ENCODE measurements at regions not wholly inside any gene's neighbourhood (a gene's known extent, or its start where the extent isn't known, plus 50 kb on each side); places are given as distances from the start of the nearest gene placed in this dataset.

DNA sequence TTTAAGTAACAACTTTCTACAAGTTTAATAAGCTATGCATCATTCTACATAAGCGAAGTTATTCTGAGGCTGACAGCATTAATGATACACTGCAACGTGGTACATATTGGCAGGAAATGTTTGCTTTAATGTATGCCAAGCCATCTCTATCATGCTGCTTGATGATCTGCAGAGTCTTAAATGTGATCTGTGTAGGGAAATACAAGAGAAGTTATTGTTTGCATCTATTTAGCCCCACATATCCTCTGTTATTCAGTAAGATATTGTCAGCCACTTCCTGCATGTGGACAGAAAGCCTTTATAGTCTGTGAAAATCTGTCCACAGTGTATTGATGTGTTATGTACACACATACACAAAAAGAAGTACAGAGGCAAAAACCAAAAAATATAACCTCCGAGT lies 193.1 kb upstream of the FREM1 start:
- in situ Hi-C loops (cut with MboI): no loop called here
- ChIA-PET CTCF (ENCODE audit: low intra/inter-chr PET ratio) (no interaction called here), POLR2A (no interaction called here)
- WGBS (ENCODE audit: insufficient coverage, low coverage, missing lambda C conversion rate): 0% methylated on average over 3 of the region's 3 CpGs
- H3K9me1 ChIP-seq (ENCODE audit: control insufficient read depth, insufficient read depth, low read length): no peaks in the 10 kb centered on the region
- no peak overlapping the region for H3K4me3 ChIP-seq
- H3K27ac ChIP-seq (ENCODE audit: extremely low read depth, low read depth, low read length): no peak overlapping the region
- no peaks in the 10 kb centered on the region for H3K27me3 ChIP-seq (ENCODE audit: control insufficient read depth in 2 of 2, insufficient read depth in 2 of 2, low read length in 2 of 2)
- intact Hi-C loops (cut with micrococcal nuclease): no loop called here
- no TSS peak for BruUV-seq (replicated peaks)
- no peak for FAIRE-seq
- TF ChIP-seq ZNF175 (CRISPR knock-in tag; IDR thresholded peaks at IDR 0.05; ENCODE audit: low read depth) (no peak), ZNF174 (CRISPR knock-in tag; IDR thresholded peaks at IDR 0.05) (no peak), SIRT6 (IDR thresholded peaks at IDR 0.05; ENCODE audit: low read depth, low read length) (no peak), NFRKB (IDR thresholded peaks at IDR 0.05; ENCODE audit: low read depth) (no peak), ZNF507 (tag; conservative IDR thresholded peaks at IDR 0.05) (no peak), ZNF644 (tag; IDR thresholded peaks at IDR 0.05; ENCODE audit: low read depth) (no peak), PML (IDR thresholded peaks at IDR 0.05; ENCODE audit: low read length) (no peak), ZNF146 (CRISPR knock-in tag; IDR thresholded peaks at IDR 0.05; ENCODE audit: unreplicated experiment) (no peak), SPI1 (IDR thresholded peaks at IDR 0.05; ENCODE audit: borderline replicate concordance, low read depth, low read length) (no peak), POLR2H (tag; IDR thresholded peaks at IDR 0.05; ENCODE audit: low read depth) (no peak), HNRNPK (IDR thresholded peaks at IDR 0.05; ENCODE audit: low read depth, low read length, poor library complexity, severe bottlenecking) (no peak), ELF4 (CRISPR knock-in tag; IDR thresholded peaks at IDR 0.05) (no peak)
- TF ChIP-seq, protein P1, sequence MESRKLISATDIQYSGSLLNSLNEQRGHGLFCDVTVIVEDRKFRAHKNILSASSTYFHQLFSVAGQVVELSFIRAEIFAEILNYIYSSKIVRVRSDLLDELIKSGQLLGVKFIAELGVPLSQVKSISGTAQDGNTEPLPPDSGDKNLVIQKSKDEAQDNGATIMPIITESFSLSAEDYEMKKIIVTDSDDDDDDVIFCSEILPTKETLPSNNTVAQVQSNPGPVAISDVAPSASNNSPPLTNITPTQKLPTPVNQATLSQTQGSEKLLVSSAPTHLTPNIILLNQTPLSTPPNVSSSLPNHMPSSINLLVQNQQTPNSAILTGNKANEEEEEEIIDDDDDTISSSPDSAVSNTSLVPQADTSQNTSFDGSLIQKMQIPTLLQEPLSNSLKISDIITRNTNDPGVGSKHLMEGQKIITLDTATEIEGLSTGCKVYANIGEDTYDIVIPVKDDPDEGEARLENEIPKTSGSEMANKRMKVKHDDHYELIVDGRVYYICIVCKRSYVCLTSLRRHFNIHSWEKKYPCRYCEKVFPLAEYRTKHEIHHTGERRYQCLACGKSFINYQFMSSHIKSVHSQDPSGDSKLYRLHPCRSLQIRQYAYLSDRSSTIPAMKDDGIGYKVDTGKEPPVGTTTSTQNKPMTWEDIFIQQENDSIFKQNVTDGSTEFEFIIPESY (CRISPR knock-in tag; IDR thresholded peaks at IDR 0.05): no peak
- TF ChIP-seq, protein P2, sequence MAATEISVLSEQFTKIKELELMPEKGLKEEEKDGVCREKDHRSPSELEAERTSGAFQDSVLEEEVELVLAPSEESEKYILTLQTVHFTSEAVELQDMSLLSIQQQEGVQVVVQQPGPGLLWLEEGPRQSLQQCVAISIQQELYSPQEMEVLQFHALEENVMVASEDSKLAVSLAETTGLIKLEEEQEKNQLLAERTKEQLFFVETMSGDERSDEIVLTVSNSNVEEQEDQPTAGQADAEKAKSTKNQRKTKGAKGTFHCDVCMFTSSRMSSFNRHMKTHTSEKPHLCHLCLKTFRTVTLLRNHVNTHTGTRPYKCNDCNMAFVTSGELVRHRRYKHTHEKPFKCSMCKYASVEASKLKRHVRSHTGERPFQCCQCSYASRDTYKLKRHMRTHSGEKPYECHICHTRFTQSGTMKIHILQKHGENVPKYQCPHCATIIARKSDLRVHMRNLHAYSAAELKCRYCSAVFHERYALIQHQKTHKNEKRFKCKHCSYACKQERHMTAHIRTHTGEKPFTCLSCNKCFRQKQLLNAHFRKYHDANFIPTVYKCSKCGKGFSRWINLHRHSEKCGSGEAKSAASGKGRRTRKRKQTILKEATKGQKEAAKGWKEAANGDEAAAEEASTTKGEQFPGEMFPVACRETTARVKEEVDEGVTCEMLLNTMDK (IDR thresholded peaks at IDR 0.05; ENCODE audit: borderline replicate concordance, insufficient read depth, low read depth, low read length, poor library complexity, severe bottlenecking): no peak
- TF ChIP-seq, protein P3, sequence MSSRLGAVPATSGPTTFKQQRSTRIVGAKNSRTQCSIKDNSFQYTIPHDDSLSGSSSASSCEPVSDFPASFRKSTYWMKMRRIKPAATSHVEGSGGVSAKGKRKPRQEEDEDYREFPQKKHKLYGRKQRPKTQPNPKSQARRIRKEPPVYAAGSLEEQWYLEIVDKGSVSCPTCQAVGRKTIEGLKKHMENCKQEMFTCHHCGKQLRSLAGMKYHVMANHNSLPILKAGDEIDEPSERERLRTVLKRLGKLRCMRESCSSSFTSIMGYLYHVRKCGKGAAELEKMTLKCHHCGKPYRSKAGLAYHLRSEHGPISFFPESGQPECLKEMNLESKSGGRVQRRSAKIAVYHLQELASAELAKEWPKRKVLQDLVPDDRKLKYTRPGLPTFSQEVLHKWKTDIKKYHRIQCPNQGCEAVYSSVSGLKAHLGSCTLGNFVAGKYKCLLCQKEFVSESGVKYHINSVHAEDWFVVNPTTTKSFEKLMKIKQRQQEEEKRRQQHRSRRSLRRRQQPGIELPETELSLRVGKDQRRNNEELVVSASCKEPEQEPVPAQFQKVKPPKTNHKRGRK (tag; IDR thresholded peaks at IDR 0.05): no peak
- DNase-seq (ENCODE audit: extremely low read depth in 1 of 4, low spot score in 3 of 4): no peak
- H3K4me2 ChIP-seq (ENCODE audit: insufficient read depth, low read length): no peak overlapping the region
- no peak overlapping the region for H2AFZ ChIP-seq (ENCODE audit: low read depth, low read length)
- H3K36me3 ChIP-seq (ENCODE audit: control insufficient read depth, insufficient read depth, low read length): no peaks in the 10 kb centered on the region
- no peaks in the 10 kb centered on the region for H3K4me1 ChIP-seq (replicated peaks in 1 of 2; ENCODE audit: control insufficient read depth in 2 of 2, insufficient read depth in 2 of 2, low read length in 2 of 2)
- no peak for ATAC-seq
- H3K9ac ChIP-seq (ENCODE audit: insufficient read depth in 1 of 2, low read depth in 2 of 2, low read length in 2 of 2): no peak overlapping the region
- H3K79me2 ChIP-seq (ENCODE audit: control insufficient read depth, insufficient read depth, low read length): no peaks in the 10 kb centered on the region
- no peaks in the 10 kb centered on the region for H3K9me3 ChIP-seq (replicated peaks; ENCODE audit: control insufficient read depth, insufficient read depth, low read depth, low read length)
- no peaks in the 10 kb centered on the region for H4K20me1 ChIP-seq (replicated peaks; ENCODE audit: control insufficient read depth, insufficient read depth, low read length)

All from K562 (cell line).